GM23338 (cell line): ENCODE measurements at regions not wholly inside any gene's neighbourhood (a gene's known extent, or its start where the extent isn't known, plus 50 kb on each side); places are given as distances from the start of the nearest gene placed in this dataset.

Source experiments
- ATAC-seq: fragments of 200-7000 bp; cut with Tn5 transposase; 3 replicates; pipeline ENCODE4 v1.9.1; 2020
- DNase-seq: peaks from one replicate; pipeline ENCODE4 v3.0.0-alpha.2; 2015; ENCODE audit warnings: low spot score
- H2AFZ ChIP-seq: fragments of 200-600 bp; sonication (generic); 2 replicates; pipeline ENCODE4 v1.8.0; 2016; ENCODE audit warnings: antibody characterized with exemption, mild to moderate bottlenecking, moderate library complexity
- H3F3A ChIP-seq: fragments of 200-600 bp; sonication (generic); replicated peaks from 2 replicates; pipeline ENCODE4 v1.8.0; 2017; ENCODE audit warnings: antibody characterized with exemption, mixed run types, low read depth
- H3K27ac ChIP-seq: fragments of 200-600 bp; sonication (generic); 2 replicates; pipeline ENCODE4 v1.6.1; 2016; ENCODE audit warnings: low read depth
- H3K27me3 ChIP-seq: fragments of 200-600 bp; sonication (generic); 2 replicates; pipeline ENCODE4 v1.8.0; 2016; ENCODE audit warnings: mild to moderate bottlenecking, mixed run types, moderate library complexity; ENCODE audit not compliant: insufficient read depth
- H3K36me3 ChIP-seq: fragments of 200-600 bp; sonication (generic); 2 replicates; pipeline ENCODE4 v1.8.0; 2016; ENCODE audit warnings: mild to moderate bottlenecking; ENCODE audit not compliant: insufficient read depth
- H3K4me1 ChIP-seq: fragments of 200-600 bp; sonication (generic); 2 replicates; pipeline ENCODE4 v1.8.0; 2016; ENCODE audit warnings: mild to moderate bottlenecking, moderate library complexity; ENCODE audit not compliant: insufficient read depth
- H3K4me2 ChIP-seq: fragments of 200-600 bp; sonication (generic); 2 replicates; pipeline ENCODE4 v1.7.1; 2017; ENCODE audit warnings: mixed run types
- H3K4me3 ChIP-seq: fragments of 200-600 bp; sonication (generic); 2 replicates; pipeline ENCODE4 v1.6.1; 2016; ENCODE audit warnings: mixed run types
- H3K79me2 ChIP-seq: fragments of 200-600 bp; sonication (generic); replicated peaks from 2 replicates; pipeline ENCODE4 v1.8.0; 2017; ENCODE audit warnings: mild to moderate bottlenecking; ENCODE audit not compliant: insufficient read depth
- H3K9me2 ChIP-seq: fragments of 200-600 bp; sonication (generic); 2 replicates; pipeline ENCODE4 v1.8.0; 2017; ENCODE audit not compliant: insufficient read depth
- H4K20me1 ChIP-seq: fragments of 200-600 bp; sonication (generic); replicated peaks from 2 replicates; pipeline ENCODE4 v1.8.0; 2017; ENCODE audit warnings: mild to moderate bottlenecking; ENCODE audit not compliant: insufficient read depth
- H3K27ac Mint-ChIP-seq: 2 replicates; pipeline ENCODE4 v1.8.0; 2020; ENCODE audit warnings: inconsistent platforms, mild to moderate bottlenecking, moderate library complexity, mixed read lengths
- H3K27me3 Mint-ChIP-seq: 3 replicates; pipeline ENCODE4 v1.8.0; 2022; ENCODE audit warnings: low read depth, mild to moderate bottlenecking, moderate library complexity, mixed read lengths, inconsistent platforms; ENCODE audit not compliant: insufficient read depth, poor library complexity
- H3K36me3 Mint-ChIP-seq: 3 replicates; pipeline ENCODE4 v1.8.0; 2021; ENCODE audit warnings: low read depth, mild to moderate bottlenecking, inconsistent platforms, moderate library complexity, mixed read lengths
- H3K4me1 Mint-ChIP-seq: 3 replicates; pipeline ENCODE4 v1.8.0; 2020; ENCODE audit warnings: mild to moderate bottlenecking, inconsistent platforms, mixed read lengths
- H3K4me3 Mint-ChIP-seq: 3 replicates; pipeline ENCODE4 v1.8.0; 2021; ENCODE audit warnings: moderate library complexity, mild to moderate bottlenecking, inconsistent platforms, mixed read lengths
- H3K9me3 Mint-ChIP-seq: 3 replicates; pipeline ENCODE4 v1.8.0; 2020; ENCODE audit warnings: moderate library complexity, mild to moderate bottlenecking, inconsistent platforms, mixed read lengths
- CREB1 ChIP-seq: fragments of 250-450 bp; sonication (Bioruptor Pico); IDR thresholded peaks from 2 replicates; pipeline ENCODE4 v1.5.0; 2020; ENCODE audit warnings: low read depth, mild to moderate bottlenecking, moderate library complexity
- CTCF ChIP-seq, 2 experiments: fragments of 200-600 bp in 1 of 2; sonication (generic) in 1 of 2; conservative IDR thresholded peaks; 2 replicates each; pipeline versions ENCODE4 v1.5.1 to v1.6.1; 2016 to 2017; ENCODE audit warnings: antibody characterized with exemption in 2 of 2, low read depth in 2 of 2, mild to moderate bottlenecking in 2 of 2, moderate library complexity in 1 of 2
- EZH2 ChIP-seq: fragments of 200-600 bp; sonication (generic); IDR thresholded peaks from one replicate; pipeline ENCODE4 v1.8.0; 2017; ENCODE audit warnings: antibody characterized with exemption, mild to moderate bottlenecking, low read depth; ENCODE audit not compliant: unreplicated experiment
- EZH2phosphoT487 ChIP-seq: fragments of 200-600 bp; sonication (generic); IDR thresholded peaks from one replicate; pipeline ENCODE4 v1.8.1; 2018; ENCODE audit warnings: antibody characterized with exemption; ENCODE audit not compliant: unreplicated experiment
- JUNB ChIP-seq: IDR thresholded peaks from one replicate; pipeline ENCODE4 v1.6.1; 2016; ENCODE audit warnings: antibody characterized with exemption; ENCODE audit not compliant: unreplicated experiment
- NANOG ChIP-seq: IDR thresholded peaks from 2 replicates; pipeline ENCODE4 v1.6.1; 2016; ENCODE audit warnings: antibody characterized with exemption, borderline replicate concordance
- POLR2AphosphoS5 ChIP-seq: IDR thresholded peaks from 2 replicates; pipeline ENCODE4 v1.6.1; 2016; ENCODE audit warnings: antibody characterized with exemption, low read depth
- REST ChIP-seq: IDR thresholded peaks from one replicate; pipeline ENCODE4 v1.6.1; 2018; ENCODE audit warnings: antibody characterized with exemption; ENCODE audit not compliant: unreplicated experiment
- STAT1 ChIP-seq: IDR thresholded peaks from one replicate; pipeline ENCODE4 v1.6.1; 2016; ENCODE audit warnings: antibody characterized with exemption; ENCODE audit not compliant: unreplicated experiment
- ZNF114 ChIP-seq: fragments of 250-450 bp; sonication (Bioruptor Pico); IDR thresholded peaks from 2 replicates; pipeline ENCODE4 v1.5.0; 2020; ENCODE audit warnings: mild to moderate bottlenecking, moderate library complexity
- ZNF331 ChIP-seq: fragments of 250-450 bp; sonication (Bioruptor Pico); IDR thresholded peaks from 2 replicates; pipeline ENCODE4 v1.5.0; 2020; ENCODE audit warnings: low read depth, mild to moderate bottlenecking, moderate library complexity
- ZNF462 ChIP-seq: fragments of 250-450 bp; sonication (Bioruptor Pico); IDR thresholded peaks from 2 replicates; pipeline ENCODE4 v1.5.0; 2020; ENCODE audit warnings: mild to moderate bottlenecking, moderate library complexity
- TF ChIP-seq, protein P1 (sequence below): IDR thresholded peaks from 2 replicates; pipeline ENCODE4 v1.6.1; 2016; ENCODE audit warnings: antibody characterized with exemption

DNA sequence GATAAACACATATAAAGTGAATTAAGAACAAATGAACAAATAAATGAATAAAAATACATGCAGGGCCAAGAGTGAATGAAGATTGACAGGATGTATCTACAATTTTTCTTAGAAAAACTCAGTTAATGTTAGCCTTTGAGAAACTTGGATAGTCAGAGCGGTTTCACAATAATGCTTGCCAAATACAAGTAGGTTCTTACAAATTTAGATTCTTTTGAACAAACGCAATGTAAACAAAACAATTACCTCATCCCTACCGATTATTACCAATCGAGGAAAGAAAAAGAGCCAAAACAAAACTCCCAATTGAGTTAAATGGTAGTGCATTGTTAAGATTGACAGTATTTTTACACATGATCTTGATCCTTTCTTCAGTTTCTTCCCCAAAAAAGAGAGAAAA lies 176.9 kb upstream of the DEPDC1 start:
- H4K20me1 ChIP-seq = no peaks in the 10 kb centered on the region
- Mint-ChIP-seq H3K27me3 (no peaks in the 10 kb centered on the region), H3K9me3 (no peaks in the 10 kb centered on the region), H3K4me3 (no peak overlapping the region), H3K36me3 (no peaks in the 10 kb centered on the region), H3K27ac (peak overlapping the region; percentile 8; the same call in 1 of the 2 replicates), H3K4me1 (no peaks in the 10 kb centered on the region)
- H3K27ac ChIP-seq = no peak overlapping the region
- no peaks in the 10 kb centered on the region for H3F3A ChIP-seq
- no peak overlapping the region for H3K4me2 ChIP-seq
- no peak for ATAC-seq
- H3K4me1 ChIP-seq = peaks cover 5% of the 10 kb centered on the region; the same call in 1 of the 2 replicates
- H3K79me2 ChIP-seq = no peaks in the 10 kb centered on the region
- no peaks in the 10 kb centered on the region; the same call in 1 of the 2 replicates for H3K9me2 ChIP-seq
- H3K27me3 ChIP-seq = no peaks in the 10 kb centered on the region
- TF ChIP-seq, protein P1, sequence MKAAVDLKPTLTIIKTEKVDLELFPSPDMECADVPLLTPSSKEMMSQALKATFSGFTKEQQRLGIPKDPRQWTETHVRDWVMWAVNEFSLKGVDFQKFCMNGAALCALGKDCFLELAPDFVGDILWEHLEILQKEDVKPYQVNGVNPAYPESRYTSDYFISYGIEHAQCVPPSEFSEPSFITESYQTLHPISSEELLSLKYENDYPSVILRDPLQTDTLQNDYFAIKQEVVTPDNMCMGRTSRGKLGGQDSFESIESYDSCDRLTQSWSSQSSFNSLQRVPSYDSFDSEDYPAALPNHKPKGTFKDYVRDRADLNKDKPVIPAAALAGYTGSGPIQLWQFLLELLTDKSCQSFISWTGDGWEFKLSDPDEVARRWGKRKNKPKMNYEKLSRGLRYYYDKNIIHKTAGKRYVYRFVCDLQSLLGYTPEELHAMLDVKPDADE = no peak
- no peak for TF ChIP-seq ZNF331
- no peak for TF ChIP-seq ZNF114 (CRISPR knock-in tag)
- no peak for TF ChIP-seq ZNF462
- TF ChIP-seq JUNB = no peak
- no peak for TF ChIP-seq STAT1
- TF ChIP-seq REST = no peak
- no peak for TF ChIP-seq CREB1 (CRISPR knock-in tag)
- TF ChIP-seq NANOG = no peak
- TF ChIP-seq CTCF (conservative IDR thresholded peaks at IDR 0.05; ENCODE audit: low read depth in 2 of 2) = no peak
- no peak for TF ChIP-seq EZH2
- no peak for TF ChIP-seq POLR2AphosphoS5
- no peak for TF ChIP-seq EZH2phosphoT487
- DNase-seq = no peak
- H3K36me3 ChIP-seq = no peaks in the 10 kb centered on the region
- H3K4me3 ChIP-seq = no peak overlapping the region
- H2AFZ ChIP-seq = no peak overlapping the region
